ENCODE measurements at regions not wholly inside any gene's neighbourhood (a gene's known extent, or its start where the extent isn't known, plus 50 kb on each side); places are given as distances from the start of the nearest gene placed in this dataset.
"Not testable (repeated sequence)": the region's sequence is repeated elsewhere in the genome, so short reads cannot be mapped to it uniquely, and the experiment has no call there.

- H3K4me3 ChIP-seq (ENCODE audit: low read depth, low read length) = no peak overlapping the region
These were observed 958.8 kb upstream of the TMEFF2 start for GRCh38 chr2:193153576-193153975.

GRCh38 chr2:193142467-193142866, 947.7 kb upstream of the TMEFF2 start:
- H3K4me3 ChIP-seq (ENCODE audit: low read depth, low read length); DNase-seq (ENCODE audit: low read depth): not testable (repeated sequence)

More at GRCh38 chr2:193153576-193153975, 958.8 kb upstream of the TMEFF2 start:
- no peak for TF ChIP-seq CTCF (conservative IDR thresholded peaks at IDR 0.05; ENCODE audit: low read depth, low read length)
- no peak for DNase-seq (ENCODE audit: low read depth)

DNA sequence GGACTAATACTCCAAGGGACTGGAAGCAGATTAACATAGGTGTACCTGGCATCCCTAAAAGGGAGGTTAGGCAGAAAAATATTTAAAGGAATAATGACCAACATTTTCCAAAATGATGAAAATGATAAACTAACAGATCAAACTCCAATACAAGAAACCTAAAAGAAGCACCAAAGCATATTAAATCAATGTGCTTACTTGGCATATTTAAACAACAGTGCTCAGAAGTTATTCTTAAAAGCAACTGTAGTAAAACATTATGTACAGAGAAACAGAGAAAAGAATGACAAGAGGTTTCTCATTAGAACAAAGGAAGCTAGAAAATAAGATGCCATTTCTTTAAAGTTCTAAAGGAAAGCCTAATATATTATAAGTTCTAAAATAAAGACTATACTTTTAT, 947.3 kb upstream of the TMEFF2 start:
- H3K4me3 ChIP-seq (ENCODE audit: low read depth, low read length) = no peak overlapping the region
- no peak for DNase-seq (ENCODE audit: low read depth)
- no peak for TF ChIP-seq CTCF (conservative IDR thresholded peaks at IDR 0.05; ENCODE audit: low read depth, low read length)

DNA sequence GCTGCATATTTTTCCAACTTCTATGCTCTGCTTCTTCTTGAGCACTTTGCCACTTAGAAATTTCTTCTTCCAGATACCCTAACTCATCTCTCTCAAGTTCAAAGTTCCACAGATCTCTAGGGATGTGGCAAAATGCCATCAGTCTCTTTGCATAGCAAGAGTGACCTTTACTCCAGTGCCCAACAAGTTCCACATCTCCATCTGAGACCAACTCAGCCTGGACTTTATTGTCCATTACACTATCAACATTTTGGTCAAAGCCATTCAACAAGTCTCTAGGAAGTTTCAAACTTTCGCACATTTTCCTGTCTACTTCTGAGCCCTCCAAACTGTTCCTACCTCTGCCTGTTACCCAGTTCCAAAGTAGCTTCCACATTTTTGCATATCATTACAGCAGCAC, 946.2 kb upstream of the TMEFF2 start:
- H3K4me3 ChIP-seq (ENCODE audit: low read depth, low read length); DNase-seq (ENCODE audit: low read depth): not testable (repeated sequence)

- no peak overlapping the region for H3K4me3 ChIP-seq (ENCODE audit: low read depth, low read length)
- no peak for TF ChIP-seq CTCF (conservative IDR thresholded peaks at IDR 0.05; ENCODE audit: low read depth, low read length)
- no peak for DNase-seq (ENCODE audit: low read depth)
These were observed 930.1 kb upstream of the TMEFF2 start for GRCh38 chr2:193124815-193125214.

DNA sequence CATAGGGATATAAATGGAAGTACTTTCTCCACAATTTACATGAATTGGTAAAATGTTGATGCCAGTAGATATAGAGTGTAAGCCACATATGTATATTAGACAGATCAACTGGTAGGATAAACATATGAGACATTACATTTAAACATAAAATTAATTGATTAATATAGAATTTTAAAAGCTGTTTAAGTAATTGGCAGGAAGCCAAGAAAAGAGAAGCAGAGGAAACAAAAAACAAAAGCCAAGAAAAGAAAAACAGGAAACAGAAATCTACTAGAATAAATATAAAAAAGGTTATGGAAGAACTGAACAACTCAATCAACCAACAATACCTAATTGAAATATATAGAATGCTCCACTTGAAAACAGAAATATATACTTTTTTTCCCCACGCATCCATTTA, 920.1 kb upstream of the TMEFF2 start:
- TF ChIP-seq CTCF (conservative IDR thresholded peaks at IDR 0.05; ENCODE audit: low read depth, low read length) = no peak
- DNase-seq (ENCODE audit: low read depth) = no peak
- no peak overlapping the region for H3K4me3 ChIP-seq (ENCODE audit: low read depth, low read length)

GRCh38 chr2:193112986-193113385, 918.3 kb upstream of the TMEFF2 start:
- no peak for TF ChIP-seq CTCF (conservative IDR thresholded peaks at IDR 0.05; ENCODE audit: low read depth, low read length)
- DNase-seq (ENCODE audit: low read depth) = no peak
- no peak overlapping the region for H3K4me3 ChIP-seq (ENCODE audit: low read depth, low read length)

- DNase-seq (ENCODE audit: low read depth) = peak; percentile 2
- no peak overlapping the region for H3K4me3 ChIP-seq (ENCODE audit: low read depth, low read length)
- no peak for TF ChIP-seq CTCF (conservative IDR thresholded peaks at IDR 0.05; ENCODE audit: low read depth, low read length)
These were observed 908.3 kb upstream of the TMEFF2 start for GRCh38 chr2:193103064-193103463.

All from choroid plexus epithelial cell (primary cell).